IMR-90 (cell line): ENCODE measurements at regions not wholly inside any gene's neighbourhood (a gene's known extent, or its start where the extent isn't known, plus 50 kb on each side); places are given as distances from the start of the nearest gene placed in this dataset.

Experiments
- ATAC-seq: fragments of 200-7000 bp; cut with Tn5 transposase; 2 replicates; pipeline ENCODE4 v1.9.1; 2020; ENCODE audit warnings: low read depth, mild to moderate bottlenecking, moderate library complexity
- BruUV-seq: library from RNA; stranded (reverse); fragments of 400-500 nt; replicated peaks from 2 replicates; lab custom pipeline; 2021; lab: Mats Ljungman, UMichigan
- CTCF ChIA-PET: fragments of 300-600 bp; formaldehyde crosslinking; extraction: SDS; loops from one replicate; lab custom pipeline; 2021; ENCODE audit warnings: antibody characterized with exemption; lab: Yijun Ruan, JAX
- POLR2A ChIA-PET: fragments of 300-600 bp; sonication (Branson Sonifier 250); formaldehyde crosslinking; loops from one replicate; lab custom pipeline; 2022; ENCODE audit warnings: antibody characterized with exemption; ENCODE audit not compliant: unreplicated experiment; lab: Charles Lee
- DNase-seq: peaks from one replicate; pipeline ENCODE4 v3.0.0; 2013
- H2AFZ ChIP-seq: replicated peaks from 2 replicates; pipeline ENCODE3; 2013; ENCODE audit warnings: low read length, mild to moderate bottlenecking; ENCODE audit not compliant: poor library complexity
- H2AK5ac ChIP-seq: 2 replicates; pipeline ENCODE4 v1.6.1; 2013; ENCODE audit warnings: low read depth, low read length, inconsistent platforms
- H2AK9ac ChIP-seq: replicated peaks from 2 replicates; pipeline ENCODE3; 2013; ENCODE audit warnings: mild to moderate bottlenecking, low read depth, low read length, moderate library complexity; ENCODE audit not compliant: poor library complexity
- H2BK120ac ChIP-seq: 2 replicates; pipeline ENCODE4 v1.6.1; 2013; ENCODE audit warnings: low read depth, low read length, inconsistent platforms
- H2BK15ac ChIP-seq: 3 replicates; pipeline ENCODE4 v1.6.1; 2013; ENCODE audit warnings: low read depth, low read length, inconsistent platforms
- H2BK20ac ChIP-seq: 2 replicates; pipeline ENCODE4 v1.6.1; 2013; ENCODE audit warnings: low read depth, mild to moderate bottlenecking, inconsistent platforms, low read length, moderate library complexity
- H2BK5ac ChIP-seq: 2 replicates; pipeline ENCODE4 v1.6.1; 2013; ENCODE audit warnings: mild to moderate bottlenecking, low read depth, low read length, inconsistent platforms; ENCODE audit not compliant: poor library complexity, severe bottlenecking
- H3K14ac ChIP-seq: replicated peaks from 2 replicates; pipeline ENCODE4 v1.6.1; 2013; ENCODE audit warnings: low read depth, low read length, inconsistent platforms
- H3K18ac ChIP-seq: 2 replicates; pipeline ENCODE4 v1.6.1; 2013; ENCODE audit warnings: low read depth, low read length, control low read depth
- H3K23ac ChIP-seq: 2 replicates; pipeline ENCODE4 v1.6.1; 2013; ENCODE audit warnings: low read depth, low read length, inconsistent platforms
- H3K27ac ChIP-seq: 2 replicates; pipeline ENCODE4 v1.5.1; 2013; ENCODE audit warnings: mild to moderate bottlenecking, control low read depth, low read length; ENCODE audit not compliant: insufficient read depth
- H3K27me3 ChIP-seq: 2 replicates; pipeline ENCODE4 v1.6.1; 2013; ENCODE audit warnings: low read length; ENCODE audit not compliant: control insufficient read depth, insufficient read depth
- H3K36me3 ChIP-seq: 2 replicates; pipeline ENCODE4 v1.6.1; 2013; ENCODE audit warnings: low read length, mixed read lengths; ENCODE audit not compliant: control insufficient read depth, insufficient read depth
- H3K4ac ChIP-seq: 2 replicates; pipeline ENCODE4 v1.6.1; 2013; ENCODE audit warnings: low read depth, low read length, inconsistent platforms
- H3K4me1 ChIP-seq: 2 replicates; pipeline ENCODE4 v1.6.1; 2013; ENCODE audit warnings: low read length, mixed read lengths; ENCODE audit not compliant: control insufficient read depth, insufficient read depth
- H3K4me2 ChIP-seq: 2 replicates; pipeline ENCODE4 v1.6.1; 2013; ENCODE audit warnings: low read depth, mild to moderate bottlenecking, control low read depth, low read length, moderate library complexity
- H3K4me3 ChIP-seq: 2 replicates; pipeline ENCODE4 v1.5.1; 2013; ENCODE audit warnings: low read depth, mild to moderate bottlenecking, control low read depth, low read length, moderate library complexity; ENCODE audit not compliant: insufficient read depth
- H3K56ac ChIP-seq: 2 replicates; pipeline ENCODE4 v1.6.1; 2013; ENCODE audit warnings: low read length, inconsistent platforms; ENCODE audit not compliant: insufficient read depth; ENCODE audit errors: extremely low read depth
- H3K79me1 ChIP-seq, 2 experiments: 2 replicates each; pipeline ENCODE4 v1.6.1; 2013; ENCODE audit warnings: low read length in 2 of 2, inconsistent platforms in 1 of 2, low read depth in 1 of 2
- H3K9ac ChIP-seq: 2 replicates; pipeline ENCODE4 v1.6.1; 2013; ENCODE audit warnings: low read depth, low read length, control low read depth
- H3K9me1 ChIP-seq: 2 replicates; pipeline ENCODE4 v1.6.1; 2013; ENCODE audit warnings: low read length, inconsistent platforms; ENCODE audit not compliant: insufficient read depth
- H3K9me3 ChIP-seq: 2 replicates; pipeline ENCODE4 v1.6.1; 2013; ENCODE audit warnings: low read length; ENCODE audit not compliant: control insufficient read depth, insufficient read depth
- H4K20me1 ChIP-seq: 2 replicates; pipeline ENCODE4 v1.6.1; 2013; ENCODE audit warnings: low read length, inconsistent platforms; ENCODE audit not compliant: insufficient read depth
- H4K5ac ChIP-seq: 2 replicates; pipeline ENCODE4 v1.6.1; 2013; ENCODE audit warnings: mild to moderate bottlenecking, low read depth, low read length, control low read depth
- H4K8ac ChIP-seq, 2 experiments: 2 replicates each; pipeline ENCODE4 v1.6.1; 2013; ENCODE audit warnings: low read depth in 2 of 2, low read length in 2 of 2, control low read depth in 1 of 2, inconsistent platforms in 1 of 2
- H4K91ac ChIP-seq: 2 replicates; pipeline ENCODE4 v1.6.1; 2013; ENCODE audit warnings: low read depth, low read length, inconsistent platforms; ENCODE audit not compliant: insufficient read depth
- BHLHE40 ChIP-seq: fragments of 150-350 bp; IDR thresholded peaks from 2 replicates; pipeline ENCODE4 v1.6.1; 2016; ENCODE audit warnings: mild to moderate bottlenecking, low read depth, low read length
- CEBPB ChIP-seq: IDR thresholded peaks from 2 replicates; pipeline ENCODE4 v1.6.1; 2012; ENCODE audit warnings: low read depth, low read length, improper control_type of control experiment
- CHD1 ChIP-seq: IDR thresholded peaks from 2 replicates; pipeline ENCODE4 v1.6.1; 2012; ENCODE audit warnings: low read depth, low read length, improper control_type of control experiment
- FOS ChIP-seq: fragments of 150-350 bp; IDR thresholded peaks from 2 replicates; pipeline ENCODE4 v1.6.1; 2016; ENCODE audit warnings: low read depth, low read length
- MAFK ChIP-seq: IDR thresholded peaks from 2 replicates; pipeline ENCODE4 v1.6.1; 2012; ENCODE audit warnings: low read depth, low read length, improper control_type of control experiment
- MAZ ChIP-seq: IDR thresholded peaks from 2 replicates; pipeline ENCODE4 v1.6.1; 2012; ENCODE audit warnings: low read depth, mild to moderate bottlenecking, low read length, improper control_type of control experiment, moderate library complexity, borderline replicate concordance
- MXI1 ChIP-seq: IDR thresholded peaks from 2 replicates; pipeline ENCODE4 v1.6.1; 2012; ENCODE audit warnings: low read depth, mild to moderate bottlenecking, low read length, moderate library complexity, borderline replicate concordance
- NFE2L2 ChIP-seq: fragments of 150-350 bp; IDR thresholded peaks from 2 replicates; pipeline ENCODE4 v1.6.1; 2016; ENCODE audit warnings: low read depth, mild to moderate bottlenecking, low read length
- POLR2A ChIP-seq: IDR thresholded peaks from 2 replicates; pipeline ENCODE4 v1.6.1; 2012; ENCODE audit warnings: mild to moderate bottlenecking, low read depth, low read length
- RAD21 ChIP-seq: IDR thresholded peaks from 2 replicates; pipeline ENCODE4 v1.6.1; 2012; ENCODE audit warnings: low read length, improper control_type of control experiment
- RCOR1 ChIP-seq: IDR thresholded peaks from 2 replicates; pipeline ENCODE4 v1.6.1; 2012; ENCODE audit warnings: mild to moderate bottlenecking, low read length, improper control_type of control experiment; ENCODE audit not compliant: insufficient replicate concordance
- RFX5 ChIP-seq: IDR thresholded peaks from 2 replicates; pipeline ENCODE4 v1.8.0; 2012; ENCODE audit warnings: low read depth, mild to moderate bottlenecking, low read length, moderate library complexity
- SMC3 ChIP-seq: fragments of 150-350 bp; IDR thresholded peaks from 2 replicates; pipeline ENCODE4 v1.6.1; 2016; ENCODE audit warnings: low read depth, mild to moderate bottlenecking, antibody characterized with exemption, low read length, moderate library complexity
- USF2 ChIP-seq: fragments of 150-350 bp; IDR thresholded peaks from 2 replicates; pipeline ENCODE4 v1.6.1; 2017; ENCODE audit warnings: mild to moderate bottlenecking, antibody characterized with exemption, low read length, low read depth
- WGBS, 2 experiments: methylation state at CpG; one replicate each; pipeline versions ENCODE4 v1.1.5 to v1.1.7; 2013; ENCODE audit warnings: missing lambda C conversion rate in 2 of 2; ENCODE audit not compliant: insufficient read length in 1 of 2; ENCODE audit errors: extremely low coverage in 2 of 2; 5-methylcytosine and 5-hydroxymethylcytosine counted together
- dilution Hi-C: fragments of 300-500 bp; cut with HindIII; formaldehyde crosslinking; loops from one replicate; pipeline ENCODE4 v1.14.3; 2018; ENCODE audit warnings: low sequenced_read_pairs; ENCODE audit not compliant: unreplicated experiment
- in situ Hi-C: fragments of 300-500 bp; cut with MboI; formaldehyde crosslinking; loops from 3 replicates; pipeline ENCODE4 v1.14.3; 2019; ENCODE audit warnings: low sequenced_read_pairs, inconsistent platforms, mixed read lengths
- intact Hi-C: fragments of 100-400 bp; cut with micrococcal nuclease; formaldehyde crosslinking; loops from 2 replicates; pipeline ENCODE4 v1.10.0; 2022
- TF ChIP-seq, protein P1 (sequence below): conservative IDR thresholded peaks from 2 replicates; pipeline ENCODE4 v1.5.1; 2012; ENCODE audit warnings: mild to moderate bottlenecking, low read depth, low read length, improper control_type of control experiment
- TF ChIP-seq, protein P2 (sequence below): fragments of 150-350 bp; IDR thresholded peaks from 2 replicates; pipeline ENCODE4 v1.6.1; 2016; ENCODE audit warnings: low read depth, mild to moderate bottlenecking, low read length, moderate library complexity, borderline replicate concordance

DNA sequence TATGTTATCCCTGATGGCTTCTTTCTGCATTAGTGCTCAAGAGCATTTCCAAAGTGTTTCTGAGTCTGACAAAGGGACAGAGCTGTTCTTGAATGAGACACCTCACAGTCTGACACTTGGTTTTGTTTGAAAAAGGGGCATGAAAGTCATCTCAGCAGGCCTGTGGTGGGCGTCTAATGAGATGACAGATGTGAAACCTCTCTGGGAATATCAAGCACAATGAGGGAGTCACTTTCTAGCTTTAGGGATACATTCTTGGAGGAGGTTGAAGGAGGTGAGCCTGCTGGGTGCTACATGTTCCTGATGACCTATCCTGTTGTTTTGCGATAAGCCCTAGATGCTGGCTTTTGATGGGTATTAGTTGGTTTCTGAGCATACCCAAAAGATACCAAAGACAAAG is 290.5 kb downstream of the NUAK1 start:
- POLR2A ChIA-PET: no interaction called here
- H4K5ac ChIP-seq: no peak overlapping the region
- DNase-seq (no peak), ATAC-seq (no peak)
- H3K14ac ChIP-seq: no peak overlapping the region
- H3K56ac ChIP-seq: no peak overlapping the region
- peaks cover 2% of the 10 kb centered on the region; the same call in 1 of the 2 replicates for H3K27me3 ChIP-seq
- TF ChIP-seq RFX5: no peak
- no peak for TF ChIP-seq FOS
- TF ChIP-seq, protein P1, sequence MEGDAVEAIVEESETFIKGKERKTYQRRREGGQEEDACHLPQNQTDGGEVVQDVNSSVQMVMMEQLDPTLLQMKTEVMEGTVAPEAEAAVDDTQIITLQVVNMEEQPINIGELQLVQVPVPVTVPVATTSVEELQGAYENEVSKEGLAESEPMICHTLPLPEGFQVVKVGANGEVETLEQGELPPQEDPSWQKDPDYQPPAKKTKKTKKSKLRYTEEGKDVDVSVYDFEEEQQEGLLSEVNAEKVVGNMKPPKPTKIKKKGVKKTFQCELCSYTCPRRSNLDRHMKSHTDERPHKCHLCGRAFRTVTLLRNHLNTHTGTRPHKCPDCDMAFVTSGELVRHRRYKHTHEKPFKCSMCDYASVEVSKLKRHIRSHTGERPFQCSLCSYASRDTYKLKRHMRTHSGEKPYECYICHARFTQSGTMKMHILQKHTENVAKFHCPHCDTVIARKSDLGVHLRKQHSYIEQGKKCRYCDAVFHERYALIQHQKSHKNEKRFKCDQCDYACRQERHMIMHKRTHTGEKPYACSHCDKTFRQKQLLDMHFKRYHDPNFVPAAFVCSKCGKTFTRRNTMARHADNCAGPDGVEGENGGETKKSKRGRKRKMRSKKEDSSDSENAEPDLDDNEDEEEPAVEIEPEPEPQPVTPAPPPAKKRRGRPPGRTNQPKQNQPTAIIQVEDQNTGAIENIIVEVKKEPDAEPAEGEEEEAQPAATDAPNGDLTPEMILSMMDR: no peak
- no peak for TF ChIP-seq POLR2A
- TF ChIP-seq NFE2L2: no peak
- TF ChIP-seq MXI1: no peak
- no peak for TF ChIP-seq MAFK
- no peak for TF ChIP-seq USF2
- TF ChIP-seq, protein P2, sequence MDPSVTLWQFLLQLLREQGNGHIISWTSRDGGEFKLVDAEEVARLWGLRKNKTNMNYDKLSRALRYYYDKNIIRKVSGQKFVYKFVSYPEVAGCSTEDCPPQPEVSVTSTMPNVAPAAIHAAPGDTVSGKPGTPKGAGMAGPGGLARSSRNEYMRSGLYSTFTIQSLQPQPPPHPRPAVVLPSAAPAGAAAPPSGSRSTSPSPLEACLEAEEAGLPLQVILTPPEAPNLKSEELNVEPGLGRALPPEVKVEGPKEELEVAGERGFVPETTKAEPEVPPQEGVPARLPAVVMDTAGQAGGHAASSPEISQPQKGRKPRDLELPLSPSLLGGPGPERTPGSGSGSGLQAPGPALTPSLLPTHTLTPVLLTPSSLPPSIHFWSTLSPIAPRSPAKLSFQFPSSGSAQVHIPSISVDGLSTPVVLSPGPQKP: no peak
- TF ChIP-seq MAZ: no peak
- no peak for TF ChIP-seq RCOR1
- TF ChIP-seq CEBPB: no peak
- no peak for TF ChIP-seq SMC3
- TF ChIP-seq CHD1: no peak
- TF ChIP-seq BHLHE40: no peak
- no peak for TF ChIP-seq RAD21
- H2AFZ ChIP-seq: no peak overlapping the region
- no peak overlapping the region for H2AK5ac ChIP-seq
- H4K8ac ChIP-seq: no peak overlapping the region
- H4K91ac ChIP-seq: no peak overlapping the region
- no peak overlapping the region for H3K18ac ChIP-seq
- no peak overlapping the region for H3K9ac ChIP-seq
- intact Hi-C loops (no loop called here), dilution Hi-C loops (no loop called here), in situ Hi-C loops (no loop called here)
- no peaks in the 10 kb centered on the region for H3K79me1 ChIP-seq
- no peaks in the 10 kb centered on the region for H3K9me3 ChIP-seq
- no peaks in the 10 kb centered on the region for H4K20me1 ChIP-seq
- H2BK120ac ChIP-seq: no peak overlapping the region
- no peak overlapping the region for H3K23ac ChIP-seq
- BruUV-seq: no TSS peak
- no peaks in the 10 kb centered on the region for H3K9me1 ChIP-seq
- no peak overlapping the region for H2BK15ac ChIP-seq
- no peak overlapping the region for H3K4ac ChIP-seq
- H3K4me3 ChIP-seq: no peak overlapping the region
- H3K27ac ChIP-seq: no peak overlapping the region
- WGBS, 2 experiments: 80% methylated on average over 1 of the region's 2 CpGs; no CpG with 5 or more reads in 1 of the 2 experiments
- no peak overlapping the region for H2BK5ac ChIP-seq
- no peak overlapping the region for H3K4me2 ChIP-seq
- CTCF ChIA-PET: interaction anchor here (1.1 kb wide), 1 partner anchor 20 kb away, joined by 4 read pairs; no protein-coding TSS in a partner anchor
- H2AK9ac ChIP-seq: no peak overlapping the region
- H3K4me1 ChIP-seq: no peaks in the 10 kb centered on the region
- H3K36me3 ChIP-seq: no peaks in the 10 kb centered on the region
- H2BK20ac ChIP-seq: no peak overlapping the region
